CD4-positive, alpha-beta T cell (primary cell): ENCODE measurements at regions not wholly inside any gene's neighbourhood (a gene's known extent, or its start where the extent isn't known, plus 50 kb on each side); places are given as distances from the start of the nearest gene placed in this dataset.

Experiments
- ATAC-seq: fragments of 200-7000 bp; cut with Tn5 transposase; one replicate; pipeline ENCODE4 v1.10.0; 2022; ENCODE audit warnings: mild to moderate bottlenecking; ENCODE audit not compliant: poor library complexity
- CTCF ChIA-PET: fragments of 350-600 bp; sonication (Branson Sonifier 250); formaldehyde crosslinking; loops from one replicate; lab custom pipeline; 2021; ENCODE audit warnings: antibody characterized with exemption, inconsistent platforms; lab: Charles Lee
- POLR2A ChIA-PET: fragments of 350-600 bp; sonication (Branson Sonifier 250); formaldehyde crosslinking; loops from one replicate; lab custom pipeline; 2021; ENCODE audit warnings: antibody characterized with exemption, inconsistent platforms; lab: Charles Lee
- DNase-seq, 14 experiments: peaks; one replicate each; pipeline ENCODE4 v3.0.0-alpha.2; 2013 to 2020; ENCODE audit warnings: mixed read lengths in 2 of 14
- H3K27ac ChIP-seq, 2 donors: one replicate each; pipeline versions ENCODE4 v1.5.1 to v1.7.0; 2013; ENCODE audit warnings: low read length in 2 of 2, low read depth in 1 of 2, mild to moderate bottlenecking in 1 of 2
- H3K27me3 ChIP-seq, 2 experiments: 1 replicate in 1 of 2; 2 replicates in 1 of 2; pipeline versions ENCODE4 v1.6.1 to v1.7.0; 2013; ENCODE audit warnings: low read length in 2 of 2, control low read depth in 1 of 2, mild to moderate bottlenecking in 1 of 2, moderate library complexity in 1 of 2; ENCODE audit not compliant: insufficient read depth in 2 of 2, control insufficient read depth in 1 of 2
- H3K36me3 ChIP-seq: one replicate; pipeline ENCODE4 v1.6.1; 2013; ENCODE audit warnings: low read length, control low read depth; ENCODE audit not compliant: insufficient read depth
- H3K4me1 ChIP-seq: one replicate; pipeline ENCODE4 v1.6.1; 2013; ENCODE audit warnings: low read length, control low read depth; ENCODE audit not compliant: insufficient read depth
- H3K4me3 ChIP-seq: one replicate; pipeline ENCODE4 v1.5.1; 2013; ENCODE audit warnings: mild to moderate bottlenecking, low read length, moderate library complexity
- H3K9me3 ChIP-seq, 2 experiments: 1 replicate in 1 of 2; 2 replicates in 1 of 2; pipeline versions ENCODE4 v1.6.1 to v1.7.0; 2013; ENCODE audit warnings: low read length in 2 of 2, mild to moderate bottlenecking in 2 of 2, control low read depth in 1 of 2, moderate library complexity in 1 of 2; ENCODE audit not compliant: control insufficient read depth in 1 of 2, insufficient read depth in 1 of 2
- H3K27ac Mint-ChIP-seq: one replicate; pipeline ENCODE4 v1.8.0; 2020; ENCODE audit warnings: mixed read lengths
- H3K27me3 Mint-ChIP-seq: one replicate; pipeline ENCODE4 v1.8.0; 2021; ENCODE audit warnings: mixed read lengths
- H3K36me3 Mint-ChIP-seq: one replicate; pipeline ENCODE4 v1.8.0; 2021; ENCODE audit warnings: low read depth, mixed read lengths
- H3K4me1 Mint-ChIP-seq: one replicate; pipeline ENCODE4 v1.8.0; 2021; ENCODE audit warnings: low read depth, mixed read lengths
- H3K4me3 Mint-ChIP-seq: one replicate; pipeline ENCODE4 v1.8.0; 2020; ENCODE audit warnings: mild to moderate bottlenecking, mixed read lengths
- H3K9me3 Mint-ChIP-seq: one replicate; pipeline ENCODE4 v1.8.0; 2020; ENCODE audit warnings: mixed read lengths
- intact Hi-C, 2 experiments: fragments of 100-400 bp; cut with DNase I in 1 of 2; cut with micrococcal nuclease in 1 of 2; formaldehyde crosslinking; loops; one replicate each; pipeline versions ENCODE4 v1.15.1 to v1.9.0; 2023 to 2025; cut with DNase I, micrococcal nuclease
- TF ChIP-seq, protein P1 (sequence below): fragments of 200-600 bp; IDR thresholded peaks from one replicate; pipeline ENCODE4 v1.8.0; 2022; ENCODE audit warnings: antibody characterized with exemption, mild to moderate bottlenecking

- ChIA-PET CTCF (no interaction called here), POLR2A (no interaction called here)
- Histone ChIP-seq H3K4me3 (no peak overlapping the region), H3K4me1 (no peaks in the 10 kb centered on the region), H3K27me3 (peaks cover 2 to 3% of the 10 kb centered on the region in 2 experiments), H3K36me3 (no peaks in the 10 kb centered on the region), H3K27ac (no peak overlapping the region), H3K9me3 (peaks cover 0 to 32% of the 10 kb centered on the region in 2 experiments)
- intact Hi-C loops = no loop called here
- no peaks in the 10 kb centered on the region for H3K36me3 Mint-ChIP-seq
- H3K27me3 Mint-ChIP-seq = peaks cover 41% of the 10 kb centered on the region
- H3K27ac Mint-ChIP-seq = no peak overlapping the region
- no peak overlapping the region for H3K4me3 Mint-ChIP-seq
- DNase-seq (no peak), ATAC-seq (no peak)
- TF ChIP-seq, protein P1, sequence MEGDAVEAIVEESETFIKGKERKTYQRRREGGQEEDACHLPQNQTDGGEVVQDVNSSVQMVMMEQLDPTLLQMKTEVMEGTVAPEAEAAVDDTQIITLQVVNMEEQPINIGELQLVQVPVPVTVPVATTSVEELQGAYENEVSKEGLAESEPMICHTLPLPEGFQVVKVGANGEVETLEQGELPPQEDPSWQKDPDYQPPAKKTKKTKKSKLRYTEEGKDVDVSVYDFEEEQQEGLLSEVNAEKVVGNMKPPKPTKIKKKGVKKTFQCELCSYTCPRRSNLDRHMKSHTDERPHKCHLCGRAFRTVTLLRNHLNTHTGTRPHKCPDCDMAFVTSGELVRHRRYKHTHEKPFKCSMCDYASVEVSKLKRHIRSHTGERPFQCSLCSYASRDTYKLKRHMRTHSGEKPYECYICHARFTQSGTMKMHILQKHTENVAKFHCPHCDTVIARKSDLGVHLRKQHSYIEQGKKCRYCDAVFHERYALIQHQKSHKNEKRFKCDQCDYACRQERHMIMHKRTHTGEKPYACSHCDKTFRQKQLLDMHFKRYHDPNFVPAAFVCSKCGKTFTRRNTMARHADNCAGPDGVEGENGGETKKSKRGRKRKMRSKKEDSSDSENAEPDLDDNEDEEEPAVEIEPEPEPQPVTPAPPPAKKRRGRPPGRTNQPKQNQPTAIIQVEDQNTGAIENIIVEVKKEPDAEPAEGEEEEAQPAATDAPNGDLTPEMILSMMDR = no peak
- H3K9me3 Mint-ChIP-seq = no peaks in the 10 kb centered on the region
- H3K4me1 Mint-ChIP-seq = no peaks in the 10 kb centered on the region
Measured at GRCh38 chr22:48779661-48780596, 1047.7 kb downstream of the BRD1 start.

- CTCF ChIA-PET = no interaction called here
- no peak overlapping the region for H3K27ac ChIP-seq
- Mint-ChIP-seq H3K4me1 (no peaks in the 10 kb centered on the region), H3K4me3 (no peak overlapping the region), H3K9me3 (no peaks in the 10 kb centered on the region), H3K27ac (no peak overlapping the region), H3K36me3 (no peaks in the 10 kb centered on the region), H3K27me3 (peaks cover 44% of the 10 kb centered on the region)
- intact Hi-C loops = no loop called here
- no peak for ATAC-seq
- DNase-seq = no peak
- H3K27me3 ChIP-seq = peaks cover 2 to 3% of the 10 kb centered on the region in 2 experiments
- no peaks in the 10 kb centered on the region for H3K4me1 ChIP-seq
- H3K36me3 ChIP-seq = no peaks in the 10 kb centered on the region
- H3K4me3 ChIP-seq = no peak overlapping the region
- POLR2A ChIA-PET = no interaction called here
- TF ChIP-seq, protein P1 = no peak
- H3K9me3 ChIP-seq = peaks cover 0 to 32% of the 10 kb centered on the region in 2 experiments
Measured at GRCh38 chr22:48779211-48779643, 1048.4 kb downstream of the BRD1 start.

DNA sequence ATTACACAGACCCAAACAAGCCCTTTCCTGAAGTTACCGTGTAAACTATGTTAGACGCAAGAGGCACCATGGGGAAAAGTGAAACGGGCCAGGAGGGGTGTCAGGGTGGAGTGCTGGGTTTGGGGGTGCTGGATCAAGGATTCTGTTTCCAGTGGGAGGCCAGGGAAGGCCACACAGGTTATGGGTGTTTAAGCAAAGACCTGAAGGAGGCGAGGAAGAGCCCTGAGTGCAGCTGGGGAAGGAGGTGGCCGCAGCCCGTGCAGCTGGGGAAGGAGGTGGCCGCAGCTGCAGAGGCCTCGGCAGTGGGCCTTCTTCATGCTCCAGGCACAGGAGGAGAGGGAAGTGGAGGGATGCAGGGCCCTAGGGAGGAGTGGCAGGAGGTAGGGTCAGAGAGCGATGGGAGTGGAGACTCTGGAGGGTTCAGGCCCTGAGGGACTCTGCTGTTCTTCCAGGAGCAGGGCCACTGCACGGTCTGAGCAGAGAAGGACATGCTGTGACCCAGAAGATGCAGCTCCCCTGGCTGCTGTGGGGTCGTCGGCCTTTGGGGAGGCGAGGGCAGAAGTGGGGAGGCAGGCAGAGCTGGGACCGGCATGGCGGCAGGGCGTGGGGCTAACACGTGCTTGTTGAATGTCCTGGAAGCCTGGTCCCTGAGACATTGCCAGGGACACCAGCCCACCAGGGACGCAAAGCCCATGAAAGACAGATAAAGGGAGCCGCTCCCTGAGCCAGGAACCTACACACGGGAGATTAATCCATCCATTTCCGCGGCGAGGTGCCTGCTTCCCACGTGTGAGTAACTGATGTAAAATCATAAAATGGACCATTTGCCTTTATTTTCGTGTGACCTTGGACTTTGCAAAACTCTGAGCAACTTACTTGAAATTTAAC, 1049.1 kb downstream of the BRD1 start:
- no peaks in the 10 kb centered on the region for H3K4me1 Mint-ChIP-seq
- TF ChIP-seq, protein P1 = no peak
- H3K27ac Mint-ChIP-seq = no peak overlapping the region
- no peaks in the 10 kb centered on the region for H3K9me3 Mint-ChIP-seq
- H3K9me3 ChIP-seq = peaks cover 0 to 32% of the 10 kb centered on the region in 2 experiments
- no peak overlapping the region for H3K4me3 ChIP-seq
- no peaks in the 10 kb centered on the region for H3K36me3 ChIP-seq
- ChIA-PET CTCF (no interaction called here), POLR2A (no interaction called here)
- no peak overlapping the region for H3K4me3 Mint-ChIP-seq
- intact Hi-C loops = no loop called here
- H3K36me3 Mint-ChIP-seq = no peaks in the 10 kb centered on the region
- no peak overlapping the region for H3K27ac ChIP-seq
- no peaks in the 10 kb centered on the region for H3K4me1 ChIP-seq
- H3K27me3 ChIP-seq = peaks cover 2 to 3% of the 10 kb centered on the region in 2 experiments
- H3K27me3 Mint-ChIP-seq = peaks cover 49% of the 10 kb centered on the region
- DNase-seq (no peak), ATAC-seq (no peak)
